ENCODE measurements at regions not wholly inside any gene's neighbourhood (a gene's known extent, or its start where the extent isn't known, plus 50 kb on each side); places are given as distances from the start of the nearest gene placed in this dataset.

DNA sequence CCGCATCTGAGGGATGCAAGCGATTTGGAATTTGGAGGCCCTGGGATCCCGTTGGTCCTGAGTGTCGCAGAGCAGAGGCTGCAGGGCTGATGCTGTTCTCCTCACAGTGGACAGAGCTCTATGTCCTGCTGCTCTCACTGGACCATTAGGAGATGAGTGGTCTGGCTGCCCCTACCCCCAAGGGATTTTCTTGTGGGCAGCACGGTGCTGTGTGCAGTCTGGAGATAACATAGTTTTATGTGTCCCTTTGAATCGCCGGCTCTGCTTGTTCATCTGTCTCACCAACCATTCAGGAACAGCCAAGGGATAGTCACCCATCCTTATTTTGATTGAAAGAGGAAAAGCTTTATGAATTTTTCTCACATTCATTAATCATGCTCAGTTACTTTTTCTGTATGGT is 49.9 kb downstream of the CHRM3 start:
- DNase-seq = no peak

DNA sequence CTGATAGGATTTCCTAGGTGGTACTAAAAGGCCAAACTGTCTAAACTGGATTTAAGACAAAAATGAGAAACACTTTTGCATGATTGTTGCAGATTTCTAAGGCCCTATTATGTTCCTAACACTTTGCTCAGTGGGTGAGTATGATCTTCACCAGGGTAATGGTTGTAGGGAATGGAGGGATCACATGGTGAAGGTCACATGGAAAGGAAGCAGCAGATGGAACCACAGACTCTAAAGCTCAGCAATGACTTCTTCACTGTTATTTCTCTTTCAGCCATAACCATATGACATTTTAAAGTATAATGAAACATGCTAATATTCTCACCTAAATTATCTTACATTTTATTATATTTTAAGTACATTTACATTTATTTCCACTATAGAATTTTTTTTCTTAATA is 51.5 kb downstream of the CHRM3 start:
- no peak for DNase-seq

DNA sequence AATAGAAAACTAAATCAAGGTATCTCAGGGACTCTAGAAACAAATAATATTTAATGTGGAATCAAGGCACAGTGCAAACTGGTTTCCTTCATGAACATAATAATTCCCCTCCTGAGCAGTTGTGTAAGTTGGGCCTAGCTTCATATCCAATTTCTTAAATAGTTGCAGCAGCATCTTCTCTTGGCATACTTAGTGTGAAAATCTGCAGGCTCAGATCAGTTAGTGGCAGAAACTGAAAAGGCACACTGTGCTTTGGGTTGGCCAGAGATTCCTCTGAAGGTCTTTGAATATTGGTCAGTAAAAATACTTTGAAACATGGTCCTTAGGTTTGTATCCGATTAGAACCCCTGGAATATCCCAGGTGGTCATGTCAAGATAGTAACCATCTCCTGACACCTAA is 52.5 kb downstream of the CHRM3 start:
- no peak for DNase-seq

DNA sequence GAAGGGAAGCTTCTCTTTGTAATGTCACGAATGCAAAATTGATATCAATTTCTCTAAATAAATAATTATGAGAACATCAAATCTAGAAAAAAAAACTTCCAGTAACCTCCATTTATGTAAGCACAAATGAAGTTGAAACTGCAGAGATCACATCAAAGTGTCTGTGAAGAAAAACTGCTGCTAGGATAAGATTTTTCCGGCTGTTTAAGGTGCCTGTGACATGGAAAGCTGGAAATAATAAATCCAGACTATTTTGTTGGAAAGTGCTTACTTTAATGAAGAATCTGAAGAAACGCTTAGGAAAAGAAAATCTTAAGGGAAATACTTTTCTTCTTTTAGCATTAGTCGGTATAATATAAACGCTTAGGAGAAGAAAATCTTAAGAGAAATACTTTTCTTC is 57.0 kb downstream of the CHRM3 start:
- no peak for DNase-seq

DNA sequence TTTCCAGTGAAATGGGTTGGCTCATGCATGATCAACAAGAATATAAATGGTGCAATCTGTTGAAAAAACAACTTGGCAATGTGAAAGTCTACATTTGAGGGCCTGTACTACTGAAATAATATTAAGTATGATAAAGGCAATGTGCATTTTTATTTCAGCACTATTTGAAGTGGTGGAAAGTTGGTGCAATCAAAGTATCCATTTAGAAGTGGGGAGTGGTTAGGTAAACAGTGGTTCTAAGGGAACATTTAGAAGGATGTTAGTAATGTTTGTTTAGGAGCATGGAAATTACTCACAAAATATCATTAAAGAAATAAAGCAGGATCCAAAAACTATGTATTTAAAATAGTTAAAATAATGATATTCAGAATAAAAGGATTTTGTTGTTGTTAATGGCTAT is 60.2 kb downstream of the CHRM3 start:
- DNase-seq = no peak

DNA sequence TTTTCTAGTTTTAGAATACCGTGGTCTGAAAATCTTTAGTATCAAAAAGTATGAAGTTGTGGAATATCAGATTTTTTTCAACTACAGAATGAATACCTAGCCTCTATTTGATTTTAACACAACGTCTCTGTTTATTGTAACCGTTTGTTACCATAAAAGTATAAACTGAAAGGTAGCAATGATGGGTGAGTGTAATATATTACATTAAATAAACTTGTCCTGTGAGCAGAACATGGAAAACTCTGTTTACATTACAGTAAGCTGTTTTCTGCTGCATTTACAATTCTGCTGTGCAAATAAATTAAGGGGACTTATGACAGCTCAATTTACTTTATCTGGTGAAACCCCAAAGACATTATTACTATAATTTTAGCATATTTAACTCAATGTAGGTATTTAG is 62.5 kb downstream of the CHRM3 start:
- no peak for DNase-seq

DNA sequence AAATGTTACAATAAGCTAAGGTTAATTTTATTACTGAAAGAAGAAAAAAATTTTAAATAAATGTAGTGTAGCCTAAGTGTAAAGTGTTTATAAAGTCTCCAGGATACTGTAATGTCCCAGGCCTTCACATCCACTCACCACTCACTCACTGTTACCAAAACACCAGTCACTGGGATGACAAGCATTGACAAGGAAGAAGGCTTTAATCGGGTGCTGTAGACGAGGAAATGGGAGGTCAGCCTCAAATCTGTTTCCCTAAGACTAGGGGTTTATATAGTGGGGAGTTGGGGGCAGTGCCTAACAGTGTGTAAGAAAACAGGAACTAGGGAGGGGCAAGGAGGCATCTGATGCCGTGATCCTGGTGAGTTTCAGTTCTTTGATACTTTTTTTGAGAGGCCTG is 69.4 kb downstream of the CHRM3 start:
- no peak for DNase-seq

DNA sequence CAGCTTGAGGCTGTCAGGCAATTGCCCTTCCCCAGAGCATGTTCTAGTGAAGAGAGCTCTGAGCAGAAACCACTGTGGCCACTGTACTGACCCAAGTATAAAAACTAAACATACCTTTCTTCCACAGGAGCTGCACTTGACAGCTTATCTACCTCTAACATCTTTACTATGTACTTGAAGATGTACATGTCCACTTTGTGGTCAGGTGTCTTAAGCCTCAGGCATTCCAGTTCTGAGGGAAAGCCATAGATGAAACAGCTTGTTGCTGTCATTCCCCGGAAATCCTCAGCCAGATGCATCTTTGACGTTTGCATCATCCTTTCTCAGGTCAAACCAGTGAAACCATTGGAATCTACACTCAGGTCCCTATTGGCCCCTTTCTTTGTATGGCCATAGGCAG is 70.4 kb downstream of the CHRM3 start:
- no peak for DNase-seq

DNA sequence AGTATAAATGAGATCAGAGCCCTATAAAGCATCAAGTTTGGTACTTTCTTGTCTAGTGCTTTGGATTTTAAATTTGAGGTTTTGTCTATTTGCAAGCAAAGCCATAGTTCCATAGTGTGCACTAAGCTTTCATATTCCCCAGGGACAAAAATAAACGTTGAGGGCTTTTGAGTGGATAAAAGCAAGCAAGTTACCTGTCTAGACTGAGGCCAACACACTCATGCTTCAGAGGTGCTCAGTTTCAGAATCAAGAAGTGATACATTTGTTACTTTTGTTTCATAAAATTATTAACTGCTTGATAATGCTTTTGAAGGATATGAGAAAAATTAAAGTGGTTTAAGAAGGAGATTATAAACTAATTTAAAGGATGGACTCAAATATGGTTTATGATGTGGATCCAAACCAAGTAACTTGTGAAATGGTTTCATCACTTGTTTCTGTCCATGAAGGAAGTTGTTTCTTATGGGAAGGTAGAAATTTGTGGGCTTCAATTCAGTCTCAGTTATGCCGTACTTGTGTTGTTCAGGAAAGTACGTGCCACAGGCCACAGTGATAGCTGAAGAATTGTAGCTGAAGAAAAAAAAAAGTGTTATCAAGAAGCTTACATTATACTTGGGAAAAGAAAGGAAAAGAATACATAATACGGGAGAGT is 71.2 kb downstream of the CHRM3 start:
- DNase-seq = no peak

DNA sequence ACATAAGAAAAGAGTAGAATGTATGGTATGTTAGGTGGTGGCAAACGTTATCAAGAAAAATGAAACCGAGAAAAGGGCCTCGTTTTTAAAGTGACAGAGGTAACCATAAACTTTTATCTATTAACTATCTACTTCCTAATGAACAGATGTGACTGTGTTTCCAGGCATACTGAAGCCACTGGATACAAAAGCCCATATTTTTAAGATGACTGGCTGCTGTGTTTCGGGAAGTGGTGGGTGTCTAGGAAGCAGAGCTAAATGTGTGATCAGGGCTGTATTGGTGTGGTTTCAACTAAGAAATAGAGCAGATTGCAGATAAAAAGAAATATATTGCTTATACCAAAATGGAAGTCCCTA is 71.8 kb downstream of the CHRM3 start:
- no peak for DNase-seq

DNA sequence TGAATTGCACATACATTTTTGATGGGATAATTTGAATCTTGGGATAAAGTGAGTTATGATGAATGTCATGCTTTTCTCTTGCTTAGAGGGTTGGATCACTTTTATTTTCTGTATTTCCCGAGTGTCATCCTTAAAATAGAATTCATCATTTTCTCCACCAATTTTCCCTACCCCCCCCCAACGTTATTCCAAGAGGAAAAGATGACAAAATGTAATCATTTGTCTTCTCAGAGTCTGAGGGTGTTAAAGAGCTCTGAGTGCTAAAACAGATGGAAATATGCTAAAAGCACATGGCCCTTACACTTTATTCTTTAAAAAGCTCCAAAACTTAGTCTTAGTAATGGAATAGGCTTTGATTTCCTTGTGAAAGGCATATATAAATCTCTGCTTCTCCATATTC is 81.4 kb downstream of the CHRM3 start:
- no peak for DNase-seq

DNA sequence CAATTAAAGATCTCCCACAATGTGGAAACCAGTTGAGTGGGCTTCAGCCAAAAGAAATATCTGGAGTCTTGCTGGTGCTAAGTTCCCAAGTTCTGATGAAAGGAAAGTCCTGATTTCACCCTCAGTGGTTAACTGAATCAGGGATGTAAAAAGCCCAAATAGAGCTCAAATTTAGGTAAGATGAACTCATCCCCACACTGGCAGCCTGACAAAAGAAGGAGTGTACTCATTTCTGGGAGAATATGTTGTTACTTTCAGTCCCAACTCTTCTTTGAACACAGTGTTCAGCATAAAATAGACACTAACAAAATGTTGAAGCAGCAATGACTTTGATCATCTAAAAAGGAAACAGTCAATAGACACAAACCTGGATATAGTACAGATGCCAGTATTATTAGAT is 91.7 kb downstream of the CHRM3 start:
- DNase-seq = no peak

DNA sequence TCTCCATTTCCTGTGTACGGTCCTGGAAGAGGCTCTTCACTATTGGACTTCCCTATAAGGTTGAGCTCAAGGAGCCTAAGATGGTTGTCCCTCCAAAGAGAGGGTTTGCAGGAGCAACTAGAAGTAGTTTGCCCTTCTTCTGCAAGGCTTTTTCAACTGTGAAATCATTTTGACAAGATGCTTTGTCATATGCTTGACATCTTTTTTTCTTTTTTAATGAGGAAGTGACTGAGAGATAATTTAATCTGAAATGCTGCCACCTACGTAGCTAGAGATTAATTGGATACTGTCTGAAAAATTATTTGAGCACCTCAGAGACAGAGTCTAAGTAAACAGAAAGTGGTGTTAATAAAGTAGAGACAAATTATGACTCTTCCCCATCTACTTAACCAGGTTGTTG is 97.0 kb downstream of the CHRM3 start:
- DNase-seq = no peak

DNA sequence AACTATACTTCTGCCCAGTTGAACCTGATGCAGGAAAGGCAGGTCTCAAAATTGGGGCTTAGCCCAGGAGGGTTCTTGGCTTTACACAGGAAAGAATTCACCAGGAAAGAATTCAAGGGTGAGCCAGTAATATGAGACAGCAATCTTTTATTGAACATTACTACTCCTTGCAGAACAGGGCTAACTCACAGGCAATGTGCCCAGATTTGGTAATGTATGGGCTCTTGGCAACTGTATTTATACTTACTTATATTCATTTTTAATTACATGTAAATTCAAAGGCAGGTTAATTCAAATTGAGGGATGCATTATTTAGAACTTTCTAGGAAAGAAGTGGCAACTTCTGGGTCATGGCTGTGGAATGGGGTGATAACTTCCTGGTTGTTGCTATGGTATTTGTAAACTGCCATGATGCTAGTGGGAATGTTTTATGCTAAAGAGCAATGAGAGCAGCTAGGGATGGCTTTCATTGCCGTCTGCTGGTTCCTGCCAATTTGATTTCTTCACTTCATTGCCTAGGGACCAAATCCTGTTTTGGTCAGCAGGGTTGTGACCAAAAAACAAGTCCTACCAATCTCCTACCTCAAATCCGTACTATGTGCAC is 107.5 kb downstream of the CHRM3 start:
- no peak for DNase-seq

DNA sequence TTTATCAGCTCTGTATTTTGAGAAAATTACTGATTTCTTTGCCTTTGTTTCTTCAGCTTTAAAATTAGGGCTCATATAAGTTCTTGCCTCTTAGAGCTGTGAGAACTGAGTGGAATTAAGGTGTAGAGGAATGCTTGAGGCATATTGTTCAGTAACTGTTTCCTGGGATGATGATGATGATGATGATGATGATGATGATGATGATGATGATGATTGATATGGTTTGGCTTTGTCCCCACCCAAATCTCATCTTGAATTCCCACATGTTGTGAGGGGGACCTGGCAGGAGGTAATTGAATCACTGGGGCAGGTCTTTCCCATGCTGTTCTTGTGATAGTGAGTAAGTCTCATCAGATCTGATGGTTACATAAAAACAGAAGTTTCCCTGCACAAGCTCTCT is 118.7 kb downstream of the CHRM3 start:
- DNase-seq = no peak

DNA sequence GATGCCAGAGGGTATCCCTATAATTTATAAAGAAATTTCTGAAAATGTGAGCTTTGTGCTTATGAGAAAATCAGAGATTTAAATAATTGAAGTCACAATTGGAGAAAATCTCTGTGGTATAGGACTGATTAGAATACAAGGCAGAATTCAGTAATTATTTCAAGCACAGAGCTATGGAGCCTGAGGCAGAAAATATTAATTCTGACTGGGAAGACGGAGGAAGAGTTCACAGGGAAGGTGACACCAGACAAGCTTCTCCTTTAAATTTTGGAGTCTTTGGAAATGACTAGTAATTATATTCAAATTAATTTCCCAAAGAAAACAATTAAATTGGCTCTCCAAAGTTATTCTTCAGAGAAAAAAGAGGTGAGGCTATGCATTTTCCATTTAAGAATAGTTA is 121.5 kb downstream of the CHRM3 start:
- no peak for DNase-seq

DNA sequence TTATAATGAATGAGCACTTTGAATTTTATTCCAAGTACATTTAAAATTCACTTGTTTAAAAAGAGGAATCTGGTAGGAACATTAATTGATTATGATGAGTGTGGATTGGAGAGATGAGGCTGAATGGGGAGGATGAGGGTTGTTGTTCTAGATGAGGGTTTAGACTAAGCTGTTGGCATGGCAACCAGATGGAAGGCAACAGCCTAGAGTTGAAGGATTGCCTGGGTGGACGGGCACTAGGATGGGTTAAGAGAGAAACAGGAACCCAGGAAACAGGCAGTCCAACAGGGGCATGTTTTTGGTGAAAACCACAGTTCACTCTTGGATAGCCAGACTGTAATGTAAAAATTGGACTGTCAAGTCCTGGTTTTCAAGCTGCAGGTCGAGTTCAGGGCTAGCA is 125.5 kb downstream of the CHRM3 start:
- DNase-seq = no peak

DNA sequence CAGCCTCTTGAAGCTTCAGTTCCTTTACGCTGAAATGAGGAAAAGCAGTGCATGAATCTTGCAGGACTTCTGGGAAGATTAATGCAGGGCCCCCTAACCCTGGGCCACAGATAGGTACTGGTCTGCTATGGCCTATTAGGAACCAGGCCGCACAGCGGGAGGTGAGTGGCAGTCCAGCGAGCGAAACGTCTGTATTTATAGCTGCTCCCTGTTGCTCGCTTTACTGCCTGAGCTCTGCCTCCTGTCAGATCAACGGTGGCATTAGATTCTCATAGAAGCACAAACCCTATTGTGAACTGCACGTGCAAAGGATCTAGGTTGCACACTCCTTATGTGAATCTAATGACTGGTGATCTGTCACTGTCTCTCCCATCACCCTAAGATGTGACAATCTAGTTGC is 130.2 kb downstream of the CHRM3 start:
- no peak for DNase-seq

DNA sequence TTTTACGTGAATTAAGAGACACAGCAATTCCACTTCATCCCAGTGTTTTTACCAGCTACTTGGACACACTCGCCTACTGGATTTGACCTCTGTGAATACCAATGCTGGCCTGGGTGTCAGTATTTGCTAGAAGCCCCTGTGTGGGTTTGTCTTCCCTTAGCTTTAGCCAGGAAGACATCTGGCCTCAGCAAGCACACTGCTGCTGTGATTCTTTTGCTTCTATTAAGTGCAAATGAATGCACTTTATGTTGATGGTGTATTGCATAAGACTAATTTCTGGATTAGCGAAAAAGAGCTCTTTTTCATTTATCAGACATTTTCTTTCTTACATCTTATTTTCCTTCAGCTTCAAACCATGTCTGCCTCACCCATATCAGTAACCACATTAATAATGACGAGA is 140.0 kb downstream of the CHRM3 start:
- DNase-seq = no peak

DNA sequence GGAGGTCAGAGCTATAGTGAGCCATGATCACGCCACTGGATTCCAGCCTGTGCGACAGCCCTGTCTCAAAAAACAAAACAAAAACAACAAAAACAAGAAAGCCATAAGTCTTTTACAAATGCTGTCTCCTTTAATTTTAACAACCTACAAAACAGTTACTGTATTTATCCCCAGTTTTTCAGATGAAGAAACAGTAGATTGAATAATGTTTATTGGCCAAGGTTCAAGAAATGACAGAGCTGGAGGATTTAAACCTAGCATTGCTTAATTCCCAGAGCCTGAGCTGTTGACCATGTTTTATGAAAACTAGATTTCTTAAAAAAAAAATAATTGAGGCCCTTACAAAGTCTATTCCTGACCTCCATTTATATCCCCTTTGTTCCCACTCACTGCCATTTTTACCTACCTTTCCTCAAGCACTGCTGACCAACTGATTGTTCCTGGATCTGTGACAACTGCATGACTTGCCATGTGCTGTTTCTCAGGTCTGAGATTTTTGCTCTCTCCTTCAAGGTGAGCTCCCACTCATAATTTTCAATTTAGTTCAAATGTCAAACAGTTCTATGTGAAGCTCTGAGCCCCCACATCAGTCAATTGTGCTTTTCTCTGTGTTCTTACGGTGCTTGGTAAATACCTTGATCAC is 140.8 kb downstream of the CHRM3 start:
- no peak for DNase-seq

DNA sequence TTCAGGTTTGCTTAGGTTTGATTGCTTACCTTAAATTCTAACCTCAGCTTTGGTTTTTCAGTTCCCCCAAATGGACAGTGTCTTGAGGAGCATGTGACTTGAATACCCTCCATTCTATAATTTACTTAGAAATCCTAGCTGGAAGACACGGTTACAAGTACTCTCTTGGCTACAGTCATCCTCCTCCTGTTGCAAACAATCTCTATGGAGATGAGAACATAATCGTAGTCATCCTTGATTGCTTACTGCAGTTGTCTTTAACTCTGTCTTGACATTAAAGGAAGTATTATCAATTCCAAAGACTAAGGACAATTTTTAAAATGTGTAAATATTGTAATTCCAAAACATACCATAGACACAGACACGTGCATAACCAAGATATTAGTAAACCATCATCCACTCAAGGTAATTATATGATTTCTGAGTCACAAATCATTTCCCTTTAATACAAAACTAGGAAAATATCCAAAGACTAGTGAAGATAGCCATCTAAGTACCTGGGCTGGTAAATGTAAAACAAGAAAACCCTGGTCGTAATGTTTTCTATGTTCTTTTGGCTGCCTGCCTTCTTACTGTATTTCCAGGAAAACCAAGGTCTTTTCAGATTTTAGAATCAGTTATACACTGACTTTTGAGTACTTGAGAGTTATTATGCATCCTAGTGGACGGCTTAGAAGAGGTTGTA is 149.9 kb downstream of the CHRM3 start:
- DNase-seq = no peak

DNA sequence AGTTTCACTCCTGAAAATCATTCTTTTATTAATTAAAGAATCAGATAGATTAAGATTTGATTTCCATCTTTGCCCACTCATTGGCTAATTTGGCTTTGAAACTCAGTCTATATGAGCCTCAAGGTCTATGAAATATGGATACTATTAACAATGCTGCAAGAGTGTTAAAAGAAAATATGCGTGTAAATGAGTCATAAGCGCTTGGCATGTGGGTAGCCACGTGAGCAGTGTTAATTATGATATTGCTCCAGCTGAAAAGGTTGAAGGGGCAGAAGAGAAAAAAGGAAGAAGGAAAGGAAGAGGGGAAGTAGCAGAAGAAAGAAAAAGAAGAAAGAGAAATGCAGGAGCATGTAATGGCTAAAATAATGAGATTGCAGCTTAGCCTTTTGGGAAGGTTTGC is 151.4 kb downstream of the CHRM3 start:
- DNase-seq = no peak

DNA sequence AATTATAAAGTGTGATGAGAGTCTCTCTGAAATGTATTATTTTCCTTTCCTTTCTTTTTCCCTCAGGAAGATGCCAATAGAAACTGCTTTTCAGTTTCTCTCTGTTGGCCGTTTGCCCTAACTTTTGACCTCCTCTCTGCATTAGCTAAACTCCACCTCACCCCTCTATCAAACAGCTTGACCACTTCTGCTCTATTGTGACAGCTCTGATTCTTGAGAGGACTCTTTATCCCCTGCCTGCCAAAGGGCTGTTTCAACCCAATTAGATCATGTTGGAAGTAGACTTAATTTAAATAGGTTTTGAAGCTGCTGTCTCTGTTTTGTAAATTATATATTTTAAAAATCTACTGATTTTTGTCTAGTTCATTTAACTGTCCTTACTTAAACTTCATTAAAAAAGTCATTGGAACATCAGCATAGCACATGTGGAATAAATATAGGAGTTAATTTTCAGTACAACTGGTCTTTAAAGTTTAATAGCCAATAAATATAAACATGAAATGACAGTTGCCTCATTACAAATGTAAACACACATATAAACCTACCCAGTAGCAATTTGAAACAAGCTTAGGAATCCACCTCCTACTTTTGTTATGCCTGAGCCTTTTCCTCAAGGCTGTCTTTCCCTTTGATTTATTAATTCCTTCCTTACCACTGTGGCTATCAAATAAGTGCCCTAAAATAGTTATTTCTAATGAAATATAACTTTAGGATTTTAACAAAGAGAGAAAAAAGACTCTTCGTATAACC is 152.0 kb downstream of the CHRM3 start:
- no peak for DNase-seq

DNA sequence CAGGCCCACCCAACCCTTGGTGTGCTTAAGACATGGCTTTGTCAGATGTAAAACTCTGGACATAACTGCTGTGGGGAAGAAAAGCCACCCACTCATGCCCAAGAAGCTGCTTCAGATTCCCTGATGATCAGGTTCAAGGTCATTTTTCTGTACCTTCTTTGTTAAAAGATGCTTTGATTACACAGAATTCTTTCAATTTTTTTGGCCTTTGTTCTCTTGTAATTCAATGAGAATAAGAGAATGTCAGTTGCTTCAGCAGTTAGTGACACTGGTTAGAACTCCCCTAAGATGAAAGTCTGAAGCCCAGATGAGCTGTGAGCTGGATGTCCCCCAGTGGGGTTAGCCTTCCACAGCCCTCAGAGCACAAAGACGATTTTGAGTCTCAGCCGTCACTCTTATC is 152.7 kb downstream of the CHRM3 start:
- DNase-seq = no peak

Measured in stimulated activated naive CD4-positive, alpha-beta T cell treated with Interleukin-2 at 50 U/mL for 16 hours (primary cell).